ENCODE measurements at regions not wholly inside any gene's neighbourhood (a gene's known extent, or its start where the extent isn't known, plus 50 kb on each side); places are given as distances from the start of the nearest gene placed in this dataset.

GRCh38 chr7:46054272-46054671, 133.2 kb upstream of the IGFBP3 start:
- TF ChIP-seq CTCF (conservative IDR thresholded peaks at IDR 0.05; ENCODE audit: low read depth in 2 of 2) (no peak), POLR2AphosphoS5 (IDR thresholded peaks at IDR 0.05; ENCODE audit: low read depth) (no peak), EZH2 (IDR thresholded peaks at IDR 0.05; ENCODE audit: low read depth, unreplicated experiment) (no peak), EZH2phosphoT487 (IDR thresholded peaks at IDR 0.05; ENCODE audit: unreplicated experiment) (no peak), REST (IDR thresholded peaks at IDR 0.05; ENCODE audit: unreplicated experiment) (no peak)
